ENCODE measurements at regions not wholly inside any gene's neighbourhood (a gene's known extent, or its start where the extent isn't known, plus 50 kb on each side); places are given as distances from the start of the nearest gene placed in this dataset.

GRCh38 chr22:49582678-49583077 is 245.0 kb downstream of the BRD1 start:
- DNase-seq: no peak

- no peak for DNase-seq
Observed at GRCh38 chr22:49582181-49582580, 245.5 kb downstream of the BRD1 start.

- DNase-seq: no peak
Observed at GRCh38 chr22:49580024-49580423, 247.6 kb downstream of the BRD1 start.

GRCh38 chr22:49577168-49578060 is 250.3 kb downstream of the BRD1 start:
- no peak for DNase-seq

GRCh38 chr22:49576241-49577141 is 251.2 kb downstream of the BRD1 start:
- DNase-seq: no peak

- DNase-seq: no peak
Observed at GRCh38 chr22:49575703-49576081, 252.0 kb downstream of the BRD1 start.

- DNase-seq: no peak
Observed at GRCh38 chr22:49574881-49575702, 252.6 kb downstream of the BRD1 start.

- DNase-seq: no peak
Observed at GRCh38 chr22:49574205-49574880, 253.3 kb downstream of the BRD1 start.

- no peak for DNase-seq
Observed at GRCh38 chr22:49573109-49573765, 254.4 kb downstream of the BRD1 start.

GRCh38 chr22:49571326-49571725 is 256.3 kb downstream of the BRD1 start:
- no peak for DNase-seq

GRCh38 chr22:49570032-49570848 is 257.4 kb downstream of the BRD1 start:
- DNase-seq: no peak

- DNase-seq: no peak
Observed at GRCh38 chr22:49569286-49570031, 258.2 kb downstream of the BRD1 start.

- DNase-seq: no peak
Observed at GRCh38 chr22:49568751-49569285, 258.9 kb downstream of the BRD1 start.

GRCh38 chr22:49567899-49568750 is 259.5 kb downstream of the BRD1 start:
- DNase-seq: no peak

GRCh38 chr22:49566693-49567092 is 261.0 kb downstream of the BRD1 start:
- DNase-seq: no peak

GRCh38 chr22:49566141-49566541 is 261.5 kb downstream of the BRD1 start:
- DNase-seq: no peak

- no peak for DNase-seq
Observed at GRCh38 chr22:49565516-49565855, 262.2 kb downstream of the BRD1 start.

GRCh38 chr22:49564666-49565515 is 262.8 kb downstream of the BRD1 start:
- DNase-seq: no peak
